ENCODE measurements at regions not wholly inside any gene's neighbourhood (a gene's known extent, or its start where the extent isn't known, plus 50 kb on each side); places are given as distances from the start of the nearest gene placed in this dataset.
A peak's percentile ranks its signal among the peaks of the same experiment; 100 is the strongest.
"Not testable (repeated sequence)": the region's sequence is repeated elsewhere in the genome, so short reads cannot be mapped to it uniquely, and the experiment has no call there.

GRCh38 chr4:167885872-167886271 is 206.5 kb upstream of the ANXA10 start:
- Histone ChIP-seq H3K36me3 (ENCODE audit: low read depth) (no peaks in the 10 kb centered on the region), H3K4me1 (ENCODE audit: low read depth) (no peaks in the 10 kb centered on the region), H3K4me3 (no peak overlapping the region), H3K9me3 (no peaks in the 10 kb centered on the region)
- DNase-seq (no peak), ATAC-seq (no peak)
- intact Hi-C loops (cut with DNase I, micrococcal nuclease): no loop called here
- no peak for TF ChIP-seq CTCF (IDR thresholded peaks at IDR 0.05)

GRCh38 chr4:167887726-167888125 is 204.6 kb upstream of the ANXA10 start:
- Histone ChIP-seq H3K4me3 (no peak overlapping the region), H3K36me3 (ENCODE audit: low read depth) (no peaks in the 10 kb centered on the region), H3K4me1 (ENCODE audit: low read depth) (no peaks in the 10 kb centered on the region), H3K9me3 (no peaks in the 10 kb centered on the region)
- intact Hi-C loops (cut with DNase I, micrococcal nuclease): no loop called here
- DNase-seq (peak in 1 of 3 donors; percentile 26), ATAC-seq (no peak)
- no peak for TF ChIP-seq CTCF (IDR thresholded peaks at IDR 0.05)

- no peak for TF ChIP-seq CTCF (IDR thresholded peaks at IDR 0.05)
- no peaks in the 10 kb centered on the region for H3K36me3 ChIP-seq (ENCODE audit: low read depth)
- intact Hi-C loops (cut with DNase I, micrococcal nuclease): no loop called here
- no peak overlapping the region for H3K4me3 ChIP-seq
- no peaks in the 10 kb centered on the region for H3K4me1 ChIP-seq (ENCODE audit: low read depth)
- H3K9me3 ChIP-seq: no peaks in the 10 kb centered on the region
- ATAC-seq (no peak), DNase-seq (no peak)
These were observed 202.1 kb upstream of the ANXA10 start for GRCh38 chr4:167890226-167890625.

GRCh38 chr4:167893531-167893930 is 198.8 kb upstream of the ANXA10 start:
- intact Hi-C loops (cut with DNase I, micrococcal nuclease): no loop called here
- Histone ChIP-seq H3K4me1 (ENCODE audit: low read depth) (no peaks in the 10 kb centered on the region), H3K4me3 (no peak overlapping the region), H3K9me3 (no peaks in the 10 kb centered on the region), H3K36me3 (ENCODE audit: low read depth) (no peaks in the 10 kb centered on the region)
- no peak for DNase-seq
- no peak for ATAC-seq
- TF ChIP-seq CTCF (IDR thresholded peaks at IDR 0.05): no peak

GRCh38 chr4:167896260-167896659 is 196.1 kb upstream of the ANXA10 start:
- DNase-seq; H3K9me3 ChIP-seq; H3K4me1 ChIP-seq (ENCODE audit: low read depth); H3K36me3 ChIP-seq (ENCODE audit: low read depth); ATAC-seq; H3K4me3 ChIP-seq; intact Hi-C loops (cut with DNase I, micrococcal nuclease): not testable (repeated sequence)

- no peak for DNase-seq
These were observed 195.2 kb upstream of the ANXA10 start for GRCh38 chr4:167897116-167897515.

More at GRCh38 chr4:167897116-167897515, 195.2 kb upstream of the ANXA10 start:
- no peak for ATAC-seq
- no peaks in the 10 kb centered on the region for H3K9me3 ChIP-seq
- intact Hi-C loops (cut with DNase I, micrococcal nuclease): no loop called here
- TF ChIP-seq CTCF (IDR thresholded peaks at IDR 0.05): no peak
- no peaks in the 10 kb centered on the region for H3K4me1 ChIP-seq (ENCODE audit: low read depth)
- H3K36me3 ChIP-seq (ENCODE audit: low read depth): no peaks in the 10 kb centered on the region
- no peak overlapping the region for H3K4me3 ChIP-seq

All from mucosa of descending colon (tissue), 3 donors.